ENCODE measurements at regions not wholly inside any gene's neighbourhood (a gene's known extent, or its start where the extent isn't known, plus 50 kb on each side); places are given as distances from the start of the nearest gene placed in this dataset.

DNA sequence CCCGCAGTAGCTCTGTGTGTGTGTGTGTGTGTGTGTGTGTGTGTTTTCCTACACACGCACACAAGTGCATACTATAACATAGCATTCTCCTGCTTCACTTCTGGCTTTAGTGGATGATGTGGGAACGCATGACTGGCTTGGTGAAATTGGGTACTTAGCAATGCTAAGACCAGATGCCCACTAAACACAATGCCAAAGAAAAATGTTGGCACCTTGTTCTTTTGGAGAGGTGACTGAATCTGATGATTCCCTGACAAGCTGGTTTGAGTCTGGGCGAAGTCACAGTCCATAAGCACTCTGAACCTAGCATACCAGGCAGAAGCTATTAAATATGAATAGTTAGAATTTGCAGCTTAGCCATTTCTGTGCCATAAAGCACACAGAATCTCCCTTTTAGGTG, 68.0 kb upstream of the CDCA7L start:
- no peak for DNase-seq (ENCODE audit: low spot score)
- Histone ChIP-seq H3K36me3 (ENCODE audit: control insufficient read depth in 4 of 4, insufficient read depth in 3 of 4, low read depth in 1 of 4, low read length in 3 of 4) (no peaks in the 10 kb centered on the region), H3K9me3 (ENCODE audit: control insufficient read depth in 4 of 4, low read length in 3 of 4) (no peaks in the 10 kb centered on the region), H3K4me3 (ENCODE audit: low read depth in 1 of 3, low read length in 3 of 3) (no peak overlapping the region), H3K27ac (ENCODE audit: low read depth in 1 of 2, low read length in 2 of 2) (no peak overlapping the region), H3K9ac (ENCODE audit: low read depth in 1 of 2, low read length in 2 of 2) (no peak overlapping the region), H3K4me1 (ENCODE audit: control insufficient read depth in 4 of 4, insufficient read depth in 4 of 4, low read length in 3 of 4) (no peaks in the 10 kb centered on the region), H3K27me3 (ENCODE audit: control insufficient read depth in 4 of 4, insufficient read depth in 4 of 4, low read length in 3 of 4) (no peaks in the 10 kb centered on the region)
- 88% methylated on average over 4 of the region's 4 CpGs for WGBS
- TF ChIP-seq JUND (IDR thresholded peaks at IDR 0.05) (no peak), SP1 (IDR thresholded peaks at IDR 0.05) (no peak), ZBTB33 (IDR thresholded peaks at IDR 0.05) (no peak), RXRA (IDR thresholded peaks at IDR 0.05) (no peak), HNF4A (conservative IDR thresholded peaks at IDR 0.05) (no peak), YY1 (IDR thresholded peaks at IDR 0.05) (no peak), EGR1 (IDR thresholded peaks at IDR 0.05; ENCODE audit: low read depth in 2 of 2) (no peak), RAD21 (IDR thresholded peaks at IDR 0.05) (no peak), NR2F2 (IDR thresholded peaks at IDR 0.05) (no peak)
- TF ChIP-seq, protein P1, sequence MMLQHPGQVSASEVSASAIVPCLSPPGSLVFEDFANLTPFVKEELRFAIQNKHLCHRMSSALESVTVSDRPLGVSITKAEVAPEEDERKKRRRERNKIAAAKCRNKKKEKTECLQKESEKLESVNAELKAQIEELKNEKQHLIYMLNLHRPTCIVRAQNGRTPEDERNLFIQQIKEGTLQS (IDR thresholded peaks at IDR 0.05), result no peak

- TF ChIP-seq NR2F2 (IDR thresholded peaks at IDR 0.05), result no peak
- TF ChIP-seq, protein P1 (IDR thresholded peaks at IDR 0.05), result no peak
- no peak for TF ChIP-seq GABPA (IDR thresholded peaks at IDR 0.05 in 1 of 2, conservative IDR thresholded peaks at IDR 0.05 in 1 of 2)
- no peak for TF ChIP-seq ZBTB33 (IDR thresholded peaks at IDR 0.05)
- TF ChIP-seq HNF4A (conservative IDR thresholded peaks at IDR 0.05), result no peak
- no peak for TF ChIP-seq FOXA1 (IDR thresholded peaks at IDR 0.05)
- TF ChIP-seq FOXA2 (IDR thresholded peaks at IDR 0.05), result no peak
- TF ChIP-seq RXRA (IDR thresholded peaks at IDR 0.05), result no peak
- TF ChIP-seq EGR1 (IDR thresholded peaks at IDR 0.05; ENCODE audit: low read depth in 2 of 2), result no peak
- TF ChIP-seq JUND (IDR thresholded peaks at IDR 0.05), result no peak
- TF ChIP-seq, protein P2, sequence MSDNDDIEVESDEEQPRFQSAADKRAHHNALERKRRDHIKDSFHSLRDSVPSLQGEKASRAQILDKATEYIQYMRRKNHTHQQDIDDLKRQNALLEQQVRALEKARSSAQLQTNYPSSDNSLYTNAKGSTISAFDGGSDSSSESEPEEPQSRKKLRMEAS (IDR thresholded peaks at IDR 0.05), result no peak
- no peaks in the 10 kb centered on the region for H3K9me3 ChIP-seq (ENCODE audit: control insufficient read depth in 4 of 4, low read length in 3 of 4)
- H3K27ac ChIP-seq (ENCODE audit: low read depth in 1 of 2, low read length in 2 of 2), result no peak overlapping the region
- 67% methylated on average over 5 of the region's 5 CpGs for WGBS
- no peaks in the 10 kb centered on the region for H3K4me1 ChIP-seq (ENCODE audit: control insufficient read depth in 4 of 4, insufficient read depth in 4 of 4, low read length in 3 of 4)
- no peak overlapping the region for H3K4me3 ChIP-seq (ENCODE audit: low read depth in 1 of 3, low read length in 3 of 3)
- no peaks in the 10 kb centered on the region for H3K36me3 ChIP-seq (ENCODE audit: control insufficient read depth in 4 of 4, insufficient read depth in 3 of 4, low read depth in 1 of 4, low read length in 3 of 4)
- no peak overlapping the region for H3K9ac ChIP-seq (ENCODE audit: low read depth in 1 of 2, low read length in 2 of 2)
- peaks cover 0 to 14% (median 0%) of the 10 kb centered on the region in 4 donors for H3K27me3 ChIP-seq (ENCODE audit: control insufficient read depth in 4 of 4, insufficient read depth in 4 of 4, low read length in 3 of 4)
- no peak for DNase-seq (ENCODE audit: low spot score)
These were observed 63.0 kb upstream of the CDCA7L start for GRCh38 chr7:22008683-22009082.

GRCh38 chr7:22008087-22008486, 62.4 kb upstream of the CDCA7L start:
- Histone ChIP-seq H3K27me3 (ENCODE audit: control insufficient read depth in 4 of 4, insufficient read depth in 4 of 4, low read length in 3 of 4) (peaks cover 0 to 14% (median 0%) of the 10 kb centered on the region in 4 donors), H3K4me1 (ENCODE audit: control insufficient read depth in 4 of 4, insufficient read depth in 4 of 4, low read length in 3 of 4) (no peaks in the 10 kb centered on the region), H3K4me3 (ENCODE audit: low read depth in 1 of 3, low read length in 3 of 3) (no peak overlapping the region), H3K36me3 (ENCODE audit: control insufficient read depth in 4 of 4, insufficient read depth in 3 of 4, low read depth in 1 of 4, low read length in 3 of 4) (no peaks in the 10 kb centered on the region), H3K9me3 (ENCODE audit: control insufficient read depth in 4 of 4, low read length in 3 of 4) (no peaks in the 10 kb centered on the region), H3K9ac (ENCODE audit: low read depth in 1 of 2, low read length in 2 of 2) (no peak overlapping the region), H3K27ac (ENCODE audit: low read depth in 1 of 2, low read length in 2 of 2) (no peak overlapping the region)
- no peak for DNase-seq (ENCODE audit: low spot score)
- no peak for TF ChIP-seq REST (IDR thresholded peaks at IDR 0.05)
- no peak for TF ChIP-seq ZBTB33 (IDR thresholded peaks at IDR 0.05)
- TF ChIP-seq SP1 (IDR thresholded peaks at IDR 0.05), result no peak
- TF ChIP-seq GABPA (IDR thresholded peaks at IDR 0.05 in 1 of 2, conservative IDR thresholded peaks at IDR 0.05 in 1 of 2), result no peak
- TF ChIP-seq HNF4G (IDR thresholded peaks at IDR 0.05), result no peak
- TF ChIP-seq NR2F2 (IDR thresholded peaks at IDR 0.05), result no peak
- no peak for TF ChIP-seq FOXA1 (IDR thresholded peaks at IDR 0.05)
- TF ChIP-seq YY1 (IDR thresholded peaks at IDR 0.05), result no peak
- TF ChIP-seq FOXA2 (IDR thresholded peaks at IDR 0.05), result no peak
- TF ChIP-seq JUND (IDR thresholded peaks at IDR 0.05), result no peak
- 30% methylated on average over 5 of the region's 5 CpGs for WGBS

Data from liver (tissue), 7 donors.